Inflammatory macrophage treated with lipopolysaccharide for 4 hours (primary cell): ENCODE measurements at regions not wholly inside any gene's neighbourhood (a gene's known extent, or its start where the extent isn't known, plus 50 kb on each side); places are given as distances from the start of the nearest gene placed in this dataset.
"Not testable (repeated sequence)": the region's sequence is repeated elsewhere in the genome, so short reads cannot be mapped to it uniquely, and the experiment has no call there.

Experiments
- DNase-seq: peaks from one replicate; pipeline ENCODE4 v3.0.0-alpha.2; 2020

GRCh38 chr13:55777612-55778011, 1363.1 kb upstream of the PRR20A start:
- DNase-seq: no peak

GRCh38 chr13:55783841-55784240, 1356.9 kb upstream of the PRR20A start:
- DNase-seq: no peak

GRCh38 chr13:55788548-55788947, 1352.2 kb upstream of the PRR20A start:
- DNase-seq: no peak

GRCh38 chr13:55792544-55793193, 1348.0 kb upstream of the PRR20A start:
- DNase-seq: no peak

- no peak for DNase-seq
These were observed 1325.2 kb upstream of the PRR20A start for GRCh38 chr13:55815458-55816033.

GRCh38 chr13:55816976-55817601, 1323.6 kb upstream of the PRR20A start:
- DNase-seq: no peak

GRCh38 chr13:55820817-55821216, 1319.9 kb upstream of the PRR20A start:
- DNase-seq: no peak

- no peak for DNase-seq
These were observed 1271.1 kb upstream of the PRR20A start for GRCh38 chr13:55869648-55870047.

- no peak for DNase-seq
These were observed 1253.2 kb upstream of the PRR20A start for GRCh38 chr13:55887561-55887960.

- no peak for DNase-seq
These were observed 1247.2 kb upstream of the PRR20A start for GRCh38 chr13:55893540-55893939.

- no peak for DNase-seq
These were observed 1203.5 kb upstream of the PRR20A start for GRCh38 chr13:55937180-55937579.

GRCh38 chr13:55948175-55948574, 1192.5 kb upstream of the PRR20A start:
- no peak for DNase-seq

GRCh38 chr13:55963934-55964333, 1176.8 kb upstream of the PRR20A start:
- no peak for DNase-seq

GRCh38 chr13:55967055-55967454, 1173.7 kb upstream of the PRR20A start:
- DNase-seq: no peak

- no peak for DNase-seq
These were observed 1163.3 kb upstream of the PRR20A start for GRCh38 chr13:55977436-55977835.

GRCh38 chr13:55981381-55981780, 1159.3 kb upstream of the PRR20A start:
- no peak for DNase-seq

GRCh38 chr13:55984026-55984425, 1156.7 kb upstream of the PRR20A start:
- DNase-seq: not testable (repeated sequence)

GRCh38 chr13:55990631-55991030, 1150.1 kb upstream of the PRR20A start:
- no peak for DNase-seq

GRCh38 chr13:55991666-55992065, 1149.1 kb upstream of the PRR20A start:
- DNase-seq: no peak

- no peak for DNase-seq
These were observed 1148.6 kb upstream of the PRR20A start for GRCh38 chr13:55992145-55992544.

GRCh38 chr13:55999709-56000108, 1141.0 kb upstream of the PRR20A start:
- no peak for DNase-seq

- DNase-seq: no peak
These were observed 1131.3 kb upstream of the PRR20A start for GRCh38 chr13:56009418-56009817.

GRCh38 chr13:56012644-56013043, 1128.1 kb upstream of the PRR20A start:
- DNase-seq: no peak

- DNase-seq: no peak
These were observed 1124.8 kb upstream of the PRR20A start for GRCh38 chr13:56015919-56016318.

GRCh38 chr13:56019606-56020005, 1121.1 kb upstream of the PRR20A start:
- no peak for DNase-seq
